IMR-90 (cell line): ENCODE measurements at regions not wholly inside any gene's neighbourhood (a gene's known extent, or its start where the extent isn't known, plus 50 kb on each side); places are given as distances from the start of the nearest gene placed in this dataset.

ENCODE experiments used
- ATAC-seq: fragments of 200-7000 bp; cut with Tn5 transposase; 2 replicates; pipeline ENCODE4 v1.9.1; 2020; ENCODE audit warnings: low read depth, mild to moderate bottlenecking, moderate library complexity
- BruUV-seq: library from RNA; stranded (reverse); fragments of 400-500 nt; replicated peaks from 2 replicates; lab custom pipeline; 2021; lab: Mats Ljungman, UMichigan
- CTCF ChIA-PET: fragments of 300-600 bp; formaldehyde crosslinking; extraction: SDS; loops from one replicate; lab custom pipeline; 2021; ENCODE audit warnings: antibody characterized with exemption; lab: Yijun Ruan, JAX
- POLR2A ChIA-PET: fragments of 300-600 bp; sonication (Branson Sonifier 250); formaldehyde crosslinking; loops from one replicate; lab custom pipeline; 2022; ENCODE audit warnings: antibody characterized with exemption; ENCODE audit not compliant: unreplicated experiment; lab: Charles Lee
- DNase-seq: peaks from one replicate; pipeline ENCODE4 v3.0.0; 2013
- H2AFZ ChIP-seq: replicated peaks from 2 replicates; pipeline ENCODE3; 2013; ENCODE audit warnings: low read length, mild to moderate bottlenecking; ENCODE audit not compliant: poor library complexity
- H2AK5ac ChIP-seq: 2 replicates; pipeline ENCODE4 v1.6.1; 2013; ENCODE audit warnings: low read depth, low read length, inconsistent platforms
- H2AK9ac ChIP-seq: replicated peaks from 2 replicates; pipeline ENCODE3; 2013; ENCODE audit warnings: mild to moderate bottlenecking, low read depth, low read length, moderate library complexity; ENCODE audit not compliant: poor library complexity
- H2BK120ac ChIP-seq: 2 replicates; pipeline ENCODE4 v1.6.1; 2013; ENCODE audit warnings: low read depth, low read length, inconsistent platforms
- H2BK15ac ChIP-seq: 3 replicates; pipeline ENCODE4 v1.6.1; 2013; ENCODE audit warnings: low read depth, low read length, inconsistent platforms
- H2BK20ac ChIP-seq: 2 replicates; pipeline ENCODE4 v1.6.1; 2013; ENCODE audit warnings: low read depth, mild to moderate bottlenecking, inconsistent platforms, low read length, moderate library complexity
- H2BK5ac ChIP-seq: 2 replicates; pipeline ENCODE4 v1.6.1; 2013; ENCODE audit warnings: mild to moderate bottlenecking, low read depth, low read length, inconsistent platforms; ENCODE audit not compliant: poor library complexity, severe bottlenecking
- H3K14ac ChIP-seq: replicated peaks from 2 replicates; pipeline ENCODE4 v1.6.1; 2013; ENCODE audit warnings: low read depth, low read length, inconsistent platforms
- H3K18ac ChIP-seq: 2 replicates; pipeline ENCODE4 v1.6.1; 2013; ENCODE audit warnings: low read depth, low read length, control low read depth
- H3K23ac ChIP-seq: 2 replicates; pipeline ENCODE4 v1.6.1; 2013; ENCODE audit warnings: low read depth, low read length, inconsistent platforms
- H3K27ac ChIP-seq: 2 replicates; pipeline ENCODE4 v1.5.1; 2013; ENCODE audit warnings: mild to moderate bottlenecking, control low read depth, low read length; ENCODE audit not compliant: insufficient read depth
- H3K27me3 ChIP-seq: 2 replicates; pipeline ENCODE4 v1.6.1; 2013; ENCODE audit warnings: low read length; ENCODE audit not compliant: control insufficient read depth, insufficient read depth
- H3K36me3 ChIP-seq: 2 replicates; pipeline ENCODE4 v1.6.1; 2013; ENCODE audit warnings: low read length, mixed read lengths; ENCODE audit not compliant: control insufficient read depth, insufficient read depth
- H3K4ac ChIP-seq: 2 replicates; pipeline ENCODE4 v1.6.1; 2013; ENCODE audit warnings: low read depth, low read length, inconsistent platforms
- H3K4me1 ChIP-seq: 2 replicates; pipeline ENCODE4 v1.6.1; 2013; ENCODE audit warnings: low read length, mixed read lengths; ENCODE audit not compliant: control insufficient read depth, insufficient read depth
- H3K4me2 ChIP-seq: 2 replicates; pipeline ENCODE4 v1.6.1; 2013; ENCODE audit warnings: low read depth, mild to moderate bottlenecking, control low read depth, low read length, moderate library complexity
- H3K4me3 ChIP-seq: 2 replicates; pipeline ENCODE4 v1.5.1; 2013; ENCODE audit warnings: low read depth, mild to moderate bottlenecking, control low read depth, low read length, moderate library complexity; ENCODE audit not compliant: insufficient read depth
- H3K56ac ChIP-seq: 2 replicates; pipeline ENCODE4 v1.6.1; 2013; ENCODE audit warnings: low read length, inconsistent platforms; ENCODE audit not compliant: insufficient read depth; ENCODE audit errors: extremely low read depth
- H3K79me1 ChIP-seq, 2 experiments: 2 replicates each; pipeline ENCODE4 v1.6.1; 2013; ENCODE audit warnings: low read length in 2 of 2, inconsistent platforms in 1 of 2, low read depth in 1 of 2
- H3K9ac ChIP-seq: 2 replicates; pipeline ENCODE4 v1.6.1; 2013; ENCODE audit warnings: low read depth, low read length, control low read depth
- H3K9me1 ChIP-seq: 2 replicates; pipeline ENCODE4 v1.6.1; 2013; ENCODE audit warnings: low read length, inconsistent platforms; ENCODE audit not compliant: insufficient read depth
- H3K9me3 ChIP-seq: 2 replicates; pipeline ENCODE4 v1.6.1; 2013; ENCODE audit warnings: low read length; ENCODE audit not compliant: control insufficient read depth, insufficient read depth
- H4K20me1 ChIP-seq: 2 replicates; pipeline ENCODE4 v1.6.1; 2013; ENCODE audit warnings: low read length, inconsistent platforms; ENCODE audit not compliant: insufficient read depth
- H4K5ac ChIP-seq: 2 replicates; pipeline ENCODE4 v1.6.1; 2013; ENCODE audit warnings: mild to moderate bottlenecking, low read depth, low read length, control low read depth
- H4K8ac ChIP-seq, 2 experiments: 2 replicates each; pipeline ENCODE4 v1.6.1; 2013; ENCODE audit warnings: low read depth in 2 of 2, low read length in 2 of 2, control low read depth in 1 of 2, inconsistent platforms in 1 of 2
- H4K91ac ChIP-seq: 2 replicates; pipeline ENCODE4 v1.6.1; 2013; ENCODE audit warnings: low read depth, low read length, inconsistent platforms; ENCODE audit not compliant: insufficient read depth
- ELK1 ChIP-seq: fragments of 150-350 bp; IDR thresholded peaks from 2 replicates; pipeline ENCODE4 v1.6.1; 2016; ENCODE audit warnings: low read depth, mild to moderate bottlenecking, low read length, moderate library complexity, borderline replicate concordance
- NFE2L2 ChIP-seq: fragments of 150-350 bp; IDR thresholded peaks from 2 replicates; pipeline ENCODE4 v1.6.1; 2016; ENCODE audit warnings: low read depth, mild to moderate bottlenecking, low read length
- SMC3 ChIP-seq: fragments of 150-350 bp; IDR thresholded peaks from 2 replicates; pipeline ENCODE4 v1.6.1; 2016; ENCODE audit warnings: low read depth, mild to moderate bottlenecking, antibody characterized with exemption, low read length, moderate library complexity
- USF2 ChIP-seq: fragments of 150-350 bp; IDR thresholded peaks from 2 replicates; pipeline ENCODE4 v1.6.1; 2017; ENCODE audit warnings: mild to moderate bottlenecking, antibody characterized with exemption, low read length, low read depth
- WGBS, 2 experiments: methylation state at CpG; one replicate each; pipeline versions ENCODE4 v1.1.5 to v1.1.7; 2013; ENCODE audit warnings: missing lambda C conversion rate in 2 of 2; ENCODE audit not compliant: insufficient read length in 1 of 2; ENCODE audit errors: extremely low coverage in 2 of 2; 5-methylcytosine and 5-hydroxymethylcytosine counted together
- dilution Hi-C: fragments of 300-500 bp; cut with HindIII; formaldehyde crosslinking; loops from one replicate; pipeline ENCODE4 v1.14.3; 2018; ENCODE audit warnings: low sequenced_read_pairs; ENCODE audit not compliant: unreplicated experiment
- in situ Hi-C: fragments of 300-500 bp; cut with MboI; formaldehyde crosslinking; loops from 3 replicates; pipeline ENCODE4 v1.14.3; 2019; ENCODE audit warnings: low sequenced_read_pairs, inconsistent platforms, mixed read lengths
- intact Hi-C: fragments of 100-400 bp; cut with micrococcal nuclease; formaldehyde crosslinking; loops from 2 replicates; pipeline ENCODE4 v1.10.0; 2022

GRCh38 chr9:81753436-81753835 is 64.1 kb upstream of the TLE1 start:
- Histone ChIP-seq H4K20me1 (no peaks in the 10 kb centered on the region), H2BK120ac (no peak overlapping the region), H4K5ac (no peak overlapping the region), H3K9me1 (no peaks in the 10 kb centered on the region), H3K18ac (no peak overlapping the region), H3K9me3 (no peaks in the 10 kb centered on the region), H4K8ac (no peak overlapping the region), H3K4me2 (no peak overlapping the region), H2BK15ac (no peak overlapping the region), H3K4me1 (no peaks in the 10 kb centered on the region), H2BK20ac (no peak overlapping the region), H3K36me3 (no peaks in the 10 kb centered on the region), H4K91ac (no peak overlapping the region), H3K56ac (no peak overlapping the region), H3K4ac (no peak overlapping the region), H3K9ac (no peak overlapping the region), H3K23ac (no peak overlapping the region), H3K27ac (no peak overlapping the region), H3K79me1 (no peaks in the 10 kb centered on the region), H3K14ac (no peak overlapping the region), H2BK5ac (no peak overlapping the region), H2AK5ac (no peak overlapping the region), H2AK9ac (no peak overlapping the region), H2AFZ (no peak overlapping the region), H3K27me3 (no peaks in the 10 kb centered on the region), H3K4me3 (no peak overlapping the region)
- in situ Hi-C loops, result no loop called here
- 100% methylated on average over 2 of the region's 4 CpGs; no CpG with 5 or more reads in 1 of the 2 experiments for WGBS, 2 experiments
- ATAC-seq (no peak), DNase-seq (no peak)
- dilution Hi-C loops, result no loop called here
- intact Hi-C loops, result no loop called here
- TF ChIP-seq ELK1 (no peak), SMC3 (no peak), NFE2L2 (no peak), USF2 (no peak)
- ChIA-PET CTCF (no interaction called here), POLR2A (no interaction called here)
- no TSS peak for BruUV-seq
